Skin of body (tissue), 1 donor: ENCODE measurements at regions not wholly inside any gene's neighbourhood (a gene's known extent, or its start where the extent isn't known, plus 50 kb on each side); places are given as distances from the start of the nearest gene placed in this dataset.
"Not testable (repeated sequence)": the region's sequence is repeated elsewhere in the genome, so short reads cannot be mapped to it uniquely, and the experiment has no call there.

Experiments used
- DNase-seq: peaks from one replicate; lab custom pipeline; 2025; lab: John Stamatoyannopoulos, UW

GRCh38 chr3:69647511-69648110 is 91.7 kb upstream of the MITF start:
- DNase-seq = no peak

GRCh38 chr3:69647081-69647480 is 92.2 kb upstream of the MITF start:
- DNase-seq = no peak

GRCh38 chr3:69646287-69647067 is 92.8 kb upstream of the MITF start:
- DNase-seq = no peak

GRCh38 chr3:69642606-69643005 is 96.7 kb upstream of the MITF start:
- DNase-seq = no peak

- DNase-seq = no peak
These were observed 99.4 kb upstream of the MITF start for GRCh38 chr3:69639851-69640250.

GRCh38 chr3:69628951-69629350 is 110.3 kb upstream of the MITF start:
- DNase-seq = no peak

GRCh38 chr3:69613286-69613685 is 126.0 kb upstream of the MITF start:
- DNase-seq = no peak

- DNase-seq = no peak
These were observed 126.5 kb upstream of the MITF start for GRCh38 chr3:69612791-69613190.

GRCh38 chr3:69609566-69609965 is 129.7 kb upstream of the MITF start:
- DNase-seq = not testable (repeated sequence)

GRCh38 chr3:69607466-69608305 is 131.6 kb upstream of the MITF start:
- no peak for DNase-seq

GRCh38 chr3:69605867-69606266 is 133.4 kb upstream of the MITF start:
- no peak for DNase-seq

GRCh38 chr3:69604735-69605450 is 134.4 kb upstream of the MITF start:
- no peak for DNase-seq

- no peak for DNase-seq
These were observed 137.2 kb upstream of the MITF start for GRCh38 chr3:69602112-69602511.

- no peak for DNase-seq
These were observed 145.0 kb upstream of the MITF start for GRCh38 chr3:69594286-69594685.

- no peak for DNase-seq
These were observed 148.0 kb upstream of the MITF start for GRCh38 chr3:69591164-69591736.

GRCh38 chr3:69590111-69590510 is 149.2 kb upstream of the MITF start:
- no peak for DNase-seq

- no peak for DNase-seq
These were observed 151.1 kb upstream of the MITF start for GRCh38 chr3:69588170-69588569.

- DNase-seq = no peak
These were observed 153.8 kb upstream of the MITF start for GRCh38 chr3:69585472-69585871.

GRCh38 chr3:69582044-69582443 is 157.2 kb upstream of the MITF start:
- DNase-seq = no peak

GRCh38 chr3:69579306-69580041 is 159.8 kb upstream of the MITF start:
- peak; percentile 66 for DNase-seq

- no peak for DNase-seq
These were observed 169.7 kb upstream of the MITF start for GRCh38 chr3:69569520-69569919.
